Chondrocyte (in vitro differentiated cells): ENCODE measurements at regions not wholly inside any gene's neighbourhood (a gene's known extent, or its start where the extent isn't known, plus 50 kb on each side); places are given as distances from the start of the nearest gene placed in this dataset.

ENCODE experiments used
- DNase-seq: peaks from one replicate; pipeline ENCODE4 v3.0.0; 2021; ENCODE audit warnings: mixed read lengths, low spot score
- H3K27ac Mint-ChIP-seq: one replicate; pipeline ENCODE4 v1.8.0; 2021; ENCODE audit warnings: mild to moderate bottlenecking, moderate library complexity, mixed read lengths; ENCODE audit not compliant: unreplicated experiment
- H3K27me3 Mint-ChIP-seq: 2 replicates; pipeline ENCODE4 v1.8.0; 2021; ENCODE audit warnings: low read depth, mixed read lengths
- H3K36me3 Mint-ChIP-seq: 2 replicates; pipeline ENCODE4 v1.8.0; 2021; ENCODE audit warnings: low read depth, mixed read lengths
- H3K4me1 Mint-ChIP-seq: 2 replicates; pipeline ENCODE4 v1.8.0; 2021; ENCODE audit warnings: low read depth, mild to moderate bottlenecking, mixed read lengths
- H3K4me3 Mint-ChIP-seq: one replicate; pipeline ENCODE4 v1.8.0; 2021; ENCODE audit warnings: mild to moderate bottlenecking, moderate library complexity, mixed read lengths; ENCODE audit not compliant: unreplicated experiment
- H3K9me3 Mint-ChIP-seq: 2 replicates; pipeline ENCODE4 v1.8.0; 2021; ENCODE audit warnings: low read depth, mixed read lengths
- CTCF ChIP-seq: fragments of 200-600 bp; sonication (generic); IDR thresholded peaks from 2 replicates; pipeline ENCODE4 v1.5.0; 2021; ENCODE audit warnings: antibody characterized with exemption, mild to moderate bottlenecking, moderate library complexity

GRCh38 chr5:125026867-125027731 lies 280.7 kb upstream of the ZNF608 start:
- Mint-ChIP-seq H3K27me3 (no peaks in the 10 kb centered on the region), H3K36me3 (no peaks in the 10 kb centered on the region), H3K9me3 (no peaks in the 10 kb centered on the region)

GRCh38 chr5:125032286-125032685 lies 285.8 kb upstream of the ZNF608 start:
- Mint-ChIP-seq H3K27ac (peak overlapping the region; percentile 74), H3K4me1 (peaks cover 9% of the 10 kb centered on the region), H3K9me3 (no peaks in the 10 kb centered on the region), H3K4me3 (no peak overlapping the region), H3K36me3 (no peaks in the 10 kb centered on the region), H3K27me3 (no peaks in the 10 kb centered on the region)
- no peak for TF ChIP-seq CTCF
- DNase-seq, result no peak

More at GRCh38 chr5:125026867-125027731, 280.7 kb upstream of the ZNF608 start:
- Mint-ChIP-seq H3K4me3 (no peak overlapping the region), H3K4me1 (peaks cover 4% of the 10 kb centered on the region), H3K27ac (no peak overlapping the region)
- no peak for TF ChIP-seq CTCF
- no peak for DNase-seq

GRCh38 chr5:125033602-125034001 lies 287.2 kb upstream of the ZNF608 start:
- no peak for TF ChIP-seq CTCF
- Mint-ChIP-seq H3K4me3 (no peak overlapping the region), H3K27me3 (no peaks in the 10 kb centered on the region)

GRCh38 chr5:125034331-125034730 lies 287.9 kb upstream of the ZNF608 start:
- TF ChIP-seq CTCF, result no peak
- Mint-ChIP-seq H3K9me3 (no peaks in the 10 kb centered on the region), H3K27me3 (no peaks in the 10 kb centered on the region), H3K4me1 (peaks cover 9% of the 10 kb centered on the region), H3K4me3 (no peak overlapping the region), H3K36me3 (no peaks in the 10 kb centered on the region), H3K27ac (no peak overlapping the region)
- no peak for DNase-seq

More at GRCh38 chr5:125033602-125034001, 287.2 kb upstream of the ZNF608 start:
- no peak for DNase-seq
- H3K36me3 Mint-ChIP-seq, result no peaks in the 10 kb centered on the region
- peaks cover 9% of the 10 kb centered on the region for H3K4me1 Mint-ChIP-seq
- no peaks in the 10 kb centered on the region for H3K9me3 Mint-ChIP-seq
- no peak overlapping the region for H3K27ac Mint-ChIP-seq

GRCh38 chr5:125036494-125036893 lies 290.1 kb upstream of the ZNF608 start:
- H3K36me3 Mint-ChIP-seq, result no peaks in the 10 kb centered on the region
- peaks cover 11% of the 10 kb centered on the region for H3K4me1 Mint-ChIP-seq
- no peak overlapping the region for H3K4me3 Mint-ChIP-seq
- no peak for TF ChIP-seq CTCF
- H3K9me3 Mint-ChIP-seq, result no peaks in the 10 kb centered on the region
- no peak overlapping the region for H3K27ac Mint-ChIP-seq
- H3K27me3 Mint-ChIP-seq, result no peaks in the 10 kb centered on the region
- no peak for DNase-seq
